Globus pallidus (tissue), 1 donor: ENCODE measurements at regions not wholly inside any gene's neighbourhood (a gene's known extent, or its start where the extent isn't known, plus 50 kb on each side); places are given as distances from the start of the nearest gene placed in this dataset.
A peak's percentile ranks its signal among the peaks of the same experiment; 100 is the strongest.
"Not testable (repeated sequence)": the region's sequence is repeated elsewhere in the genome, so short reads cannot be mapped to it uniquely, and the experiment has no call there.

Source experiments
- DNase-seq: peaks from one replicate; pipeline ENCODE4 v3.0.0-alpha.2; 2015; ENCODE audit warnings: low spot score

DNA sequence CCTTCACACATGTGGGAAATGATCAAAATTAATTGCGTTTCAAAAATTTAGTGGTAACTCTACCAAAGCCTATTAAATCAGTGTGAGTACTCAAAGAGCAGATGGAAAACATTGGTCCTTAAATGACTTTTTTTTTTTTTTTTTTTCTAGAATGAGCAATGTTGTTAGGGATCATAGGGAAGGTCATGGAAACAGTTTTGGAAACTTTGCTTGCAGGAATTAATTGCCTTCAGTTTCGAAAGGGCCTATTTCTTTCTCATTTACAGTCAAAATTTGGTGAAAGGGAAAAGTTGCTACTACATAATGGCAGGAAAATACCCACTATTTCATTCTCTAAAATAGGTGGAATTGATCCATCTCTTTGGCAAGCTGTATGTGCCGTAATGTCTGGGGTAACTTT, 160.9 kb downstream of the RTL9 start:
- DNase-seq: no peak

DNA sequence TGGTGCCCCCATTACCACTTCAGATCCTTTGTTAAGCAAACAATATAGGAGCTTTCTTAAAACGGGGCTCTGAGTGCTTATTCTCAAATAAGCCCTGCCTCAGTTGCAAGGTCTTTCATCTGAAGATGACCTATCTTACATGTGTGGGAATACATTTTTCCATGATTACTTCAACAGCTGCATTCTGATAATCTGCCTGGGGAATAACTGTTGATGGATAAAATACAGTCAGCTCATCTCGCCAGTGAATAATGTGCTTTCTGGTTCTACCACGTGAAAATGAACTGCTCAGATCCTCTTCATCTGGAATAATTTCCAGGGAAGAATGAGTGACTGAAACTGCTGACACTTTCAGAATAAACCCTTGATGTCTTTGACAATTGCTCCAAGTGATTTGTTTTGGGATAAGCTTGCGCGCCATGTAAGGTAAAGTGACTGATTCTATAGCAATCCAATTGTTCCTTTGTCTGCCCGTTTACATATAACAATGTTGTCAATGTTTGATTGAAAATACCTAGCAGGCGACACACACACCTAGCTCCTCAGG, 161.3 kb downstream of the RTL9 start:
- DNase-seq: no peak

DNA sequence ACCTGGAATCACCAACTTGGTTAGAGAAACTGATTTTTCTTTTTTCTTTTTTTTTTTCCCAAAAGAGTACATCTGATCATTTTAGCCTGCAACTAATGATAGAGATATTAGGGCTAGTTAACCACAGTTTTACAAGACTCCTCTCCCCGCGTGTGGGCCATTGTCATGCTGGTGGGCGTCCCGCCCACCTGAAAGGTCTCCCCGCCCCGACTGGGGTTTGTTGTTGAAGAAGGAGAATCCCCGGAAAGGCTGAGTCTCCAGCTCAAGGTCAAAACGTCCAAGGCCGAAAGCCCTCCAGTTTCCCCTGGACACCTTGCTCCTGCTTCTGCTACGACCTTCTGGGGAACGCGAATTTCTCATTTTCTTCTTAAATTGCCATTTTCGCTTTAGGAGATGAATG, 162.0 kb downstream of the RTL9 start:
- not testable (repeated sequence) for DNase-seq

DNA sequence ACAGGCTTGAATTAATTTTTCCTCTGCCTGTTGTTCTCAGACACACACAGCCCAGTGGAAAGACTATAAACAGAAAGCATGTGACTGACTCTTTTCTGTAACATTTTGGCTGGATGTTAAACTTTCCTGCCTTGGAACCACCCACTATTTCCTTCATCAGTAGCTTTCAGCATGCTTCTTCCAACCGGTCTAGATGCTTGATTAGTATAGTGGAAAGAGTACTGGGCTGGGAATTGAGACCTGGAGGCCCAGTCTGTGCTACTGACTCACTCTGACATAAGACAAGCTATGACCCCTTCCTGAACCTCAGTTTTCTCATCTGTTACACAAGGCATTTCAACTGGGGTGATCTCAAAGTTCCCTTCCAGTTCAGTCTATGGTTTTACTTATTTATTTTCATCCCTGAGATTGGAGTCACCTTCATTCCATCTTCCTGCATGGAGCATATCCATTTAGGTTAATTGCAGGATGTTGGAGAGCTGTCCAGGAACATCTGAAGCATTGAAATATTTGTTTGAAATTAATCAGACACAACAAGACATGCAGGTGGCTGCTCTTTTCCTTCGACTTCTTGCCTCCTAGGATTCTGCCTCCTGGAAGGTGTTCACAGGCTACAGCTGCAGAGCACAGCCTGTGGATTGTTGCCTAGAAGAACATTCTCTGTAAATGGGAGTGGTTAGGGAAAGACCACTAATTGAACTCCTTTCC, 173.4 kb downstream of the RTL9 start:
- DNase-seq: no peak

GRCh38 chrX:110532581-110532931, 173.9 kb downstream of the RTL9 start:
- DNase-seq: no peak

- DNase-seq: no peak
Observed at GRCh38 chrX:110536816-110537215, 178.2 kb downstream of the RTL9 start.

- DNase-seq: no peak
Observed at GRCh38 chrX:110541266-110541665, 182.6 kb downstream of the RTL9 start.

DNA sequence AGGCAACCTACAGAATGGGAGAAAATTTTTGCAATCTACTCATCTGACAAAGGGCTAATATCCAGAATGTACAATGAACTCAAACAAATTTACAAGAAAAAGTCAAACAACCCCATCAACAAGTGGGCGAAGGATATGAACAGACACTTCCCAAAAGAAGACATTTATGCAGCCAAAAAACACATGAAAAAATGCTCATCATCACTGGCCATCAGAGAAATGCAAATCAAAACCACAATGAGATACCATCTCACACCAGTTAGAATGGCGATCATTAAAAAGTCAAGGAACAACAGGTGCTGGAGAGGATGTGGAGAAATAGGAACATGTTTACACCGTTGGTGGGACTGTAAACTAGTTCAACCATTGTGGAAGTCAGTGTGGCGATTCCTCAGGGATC, 192.2 kb downstream of the RTL9 start:
- DNase-seq: not testable (repeated sequence)

- no peak for DNase-seq
Observed at GRCh38 chrX:110557864-110558263, 199.2 kb downstream of the RTL9 start.

- DNase-seq: no peak
Observed at GRCh38 chrX:110558406-110558805, 199.8 kb downstream of the RTL9 start.

DNA sequence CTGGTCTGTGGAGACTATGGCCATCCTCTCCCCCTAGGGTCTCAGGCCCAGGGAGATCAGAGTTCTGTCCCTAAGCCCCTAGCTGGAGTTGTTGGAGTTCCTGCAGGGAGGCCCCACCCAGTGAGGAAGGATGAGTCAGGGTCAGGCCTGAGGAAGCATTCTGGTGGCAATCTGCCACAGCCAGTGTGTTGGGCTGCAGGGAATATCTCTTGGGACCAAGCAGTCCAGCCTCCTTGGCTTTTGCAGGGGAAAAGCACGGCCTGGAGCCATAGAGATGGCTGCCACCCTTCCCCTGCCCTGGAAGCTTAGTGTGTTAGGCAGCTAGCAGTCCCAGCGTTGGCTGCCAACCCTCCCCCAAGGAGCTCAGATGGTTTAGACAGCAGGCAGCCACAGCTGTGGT, 202.4 kb downstream of the RTL9 start:
- no peak for DNase-seq

DNA sequence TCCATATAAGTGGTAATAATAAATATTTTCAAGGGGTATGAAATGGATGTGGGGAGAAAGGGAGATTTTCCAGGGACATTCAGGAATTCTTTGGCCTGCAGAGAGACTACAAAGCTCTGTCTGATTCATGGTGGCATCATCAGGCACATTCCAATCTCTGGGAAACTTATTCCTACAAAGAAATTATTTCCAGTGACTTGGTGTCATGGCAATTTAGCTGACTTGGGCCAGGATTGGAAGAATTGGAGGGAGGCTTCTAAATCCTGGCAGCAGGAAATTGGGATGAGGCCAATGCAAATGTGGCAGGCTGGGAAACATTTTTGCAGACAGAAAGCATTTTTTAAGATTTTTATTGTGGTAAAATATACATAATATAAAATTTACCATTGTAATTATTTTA, 204.6 kb downstream of the RTL9 start:
- DNase-seq: peak; percentile 18

DNA sequence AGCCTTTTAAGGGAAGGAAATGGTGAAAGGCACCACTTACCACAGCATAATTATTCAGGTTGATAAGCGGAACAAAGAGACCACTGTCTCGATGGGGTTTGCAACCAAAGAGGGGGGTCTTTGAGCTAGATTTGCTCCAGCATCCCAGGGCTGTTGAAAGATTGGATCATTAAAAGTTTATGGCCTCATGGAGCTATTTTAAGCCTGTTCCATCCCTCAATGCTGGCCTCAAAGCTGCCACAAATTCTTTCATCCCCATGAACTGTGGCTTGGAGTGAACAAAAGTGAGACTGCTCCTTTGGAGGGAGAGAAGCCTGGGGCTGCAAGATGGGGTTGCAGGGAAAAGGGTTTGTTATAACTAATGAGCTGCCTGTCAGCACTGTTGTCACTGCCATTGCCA, 209.8 kb downstream of the RTL9 start:
- DNase-seq: no peak

DNA sequence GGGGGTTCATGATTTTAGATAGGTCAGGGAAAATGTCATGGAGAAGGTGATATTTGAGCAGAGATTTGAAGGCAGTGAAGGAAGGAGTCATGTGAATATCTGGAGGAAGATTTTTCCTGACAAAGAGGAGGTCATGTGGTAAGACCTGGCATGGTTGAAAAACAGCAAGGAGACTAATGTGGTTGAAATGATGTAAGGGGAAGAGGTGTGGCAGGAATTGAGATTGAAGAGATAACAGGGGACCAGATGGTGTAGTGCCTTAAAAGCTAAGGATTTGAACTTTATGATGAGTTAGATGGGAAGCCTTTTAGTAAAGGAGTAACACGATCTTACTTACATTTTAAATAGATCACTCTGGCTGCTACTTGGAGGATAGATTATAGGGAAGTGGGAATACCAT, 210.9 kb downstream of the RTL9 start:
- DNase-seq: no peak

DNA sequence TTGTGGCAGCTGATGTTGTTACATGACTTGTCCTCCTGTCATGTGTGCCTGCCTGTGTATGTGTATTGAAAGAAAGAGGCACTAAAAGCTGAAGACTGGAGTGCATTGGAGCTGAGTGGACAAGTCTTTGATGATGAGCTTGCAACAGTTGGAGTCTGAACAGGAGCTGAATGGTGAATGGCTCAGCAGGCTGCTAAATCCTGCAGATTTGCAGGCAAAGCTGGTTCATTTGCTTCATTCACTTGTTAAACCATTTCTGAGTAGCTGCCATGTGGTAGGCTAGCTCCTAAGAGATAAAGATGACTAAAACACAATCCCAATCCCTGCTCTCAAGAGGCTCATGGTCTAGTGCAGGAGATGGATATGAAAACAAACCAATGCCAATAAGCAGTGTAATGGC, 217.3 kb downstream of the CHRDL1 start:
- no peak for DNase-seq

- DNase-seq: no peak
Observed at GRCh38 chrX:110584083-110584482, 211.5 kb downstream of the CHRDL1 start.

DNA sequence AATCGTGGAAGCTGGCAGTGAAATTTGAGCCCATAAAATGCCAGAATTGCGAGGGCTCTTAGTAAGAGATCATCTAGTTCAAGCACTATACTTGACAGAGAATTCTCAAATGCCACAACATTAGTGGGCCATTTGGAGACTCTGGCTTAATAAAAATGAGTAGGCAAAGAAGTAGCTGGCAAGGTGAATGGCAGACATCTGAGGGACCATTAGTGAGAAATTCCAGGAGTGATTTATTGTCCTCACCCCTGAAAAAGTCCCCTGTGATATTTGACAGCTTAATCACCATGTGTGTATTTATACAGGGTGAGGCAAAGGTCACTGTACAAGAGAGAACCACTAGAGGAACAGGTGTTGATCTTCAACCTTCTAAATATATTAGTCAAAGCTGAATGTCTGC, 207.5 kb downstream of the CHRDL1 start:
- DNase-seq: no peak

- no peak for DNase-seq
Observed at GRCh38 chrX:110588853-110589252, 206.8 kb downstream of the CHRDL1 start.

DNA sequence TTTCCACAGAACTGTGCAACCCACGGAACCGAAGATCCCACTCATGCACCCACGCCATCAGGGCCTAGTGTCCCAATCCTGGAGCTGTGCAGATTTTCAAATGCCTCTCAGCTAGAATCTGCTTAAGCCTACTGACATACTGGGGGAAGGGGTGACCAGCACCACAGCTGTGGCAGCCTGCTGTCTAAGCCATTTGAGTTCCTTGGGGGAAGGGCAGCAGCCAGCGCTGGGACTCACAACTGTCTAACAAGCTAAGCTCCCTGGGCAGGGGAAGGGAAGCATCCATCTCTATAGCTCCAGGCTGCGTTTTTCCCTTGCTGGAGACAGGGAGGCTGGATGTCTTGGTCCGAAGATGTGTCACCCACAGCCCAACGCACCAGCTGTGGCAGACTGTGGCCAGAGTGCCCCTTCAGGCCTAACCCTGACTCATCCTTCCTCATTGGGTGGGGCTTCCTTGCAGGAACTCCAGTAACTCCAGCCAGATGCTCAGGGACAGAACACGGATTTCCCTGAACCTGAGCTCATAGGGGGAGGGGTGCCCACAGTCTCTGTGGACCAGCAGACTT, 194.8 kb downstream of the CHRDL1 start:
- no peak for DNase-seq

GRCh38 chrX:110614596-110614995, 181.0 kb downstream of the CHRDL1 start:
- no peak for DNase-seq
